Adrenal gland (tissue), 5 donors: ENCODE measurements at regions not wholly inside any gene's neighbourhood (a gene's known extent, or its start where the extent isn't known, plus 50 kb on each side); places are given as distances from the start of the nearest gene placed in this dataset.

ENCODE experiments used
- CTCF ChIP-seq, 6 experiments: fragments of 450-650 bp in 4 of 6; fragments of 200-600 bp in 2 of 6; sonication (generic) in 1 of 6; IDR thresholded peaks; 1 replicate in 5 of 6; 2 replicates in 1 of 6; pipeline versions ENCODE4 v1.5.1 to v1.8.0; 2016 to 2021; ENCODE audit warnings: antibody characterized with exemption in 6 of 6, mild to moderate bottlenecking in 2 of 6, moderate library complexity in 1 of 6
- POLR2A ChIP-seq, 2 donors: fragments of 450-650 bp; IDR thresholded peaks; one replicate each; pipeline ENCODE4 v1.6.1; 2017; ENCODE audit warnings: antibody characterized with exemption in 2 of 2, mild to moderate bottlenecking in 2 of 2, moderate library complexity in 1 of 2
- donor health status: DM: no; HTN: no; CAD: no.

GRCh38 chr1:209057083-209057482 is 526.4 kb upstream of the CAMK1G start:
- TF ChIP-seq CTCF (IDR thresholded peaks at IDR 0.05): no peak
- TF ChIP-seq POLR2A (IDR thresholded peaks at IDR 0.05): no peak
